B cell (primary cell): ENCODE measurements at regions not wholly inside any gene's neighbourhood (a gene's known extent, or its start where the extent isn't known, plus 50 kb on each side); places are given as distances from the start of the nearest gene placed in this dataset.

ENCODE experiments used
- ATAC-seq: fragments of 200-7000 bp; cut with Tn5 transposase; one replicate; pipeline ENCODE4 v1.10.0; 2021; ENCODE audit warnings: low read depth, mild to moderate bottlenecking, moderate number of reproducible peaks, moderate library complexity
- CTCF ChIA-PET: fragments of 350-600 bp; sonication (Branson Sonifier 250); formaldehyde crosslinking; loops from one replicate; lab custom pipeline; 2021; ENCODE audit warnings: antibody characterized with exemption, inconsistent platforms; lab: Charles Lee
- POLR2A ChIA-PET: fragments of 350-600 bp; sonication (Branson Sonifier 250); formaldehyde crosslinking; loops from one replicate; lab custom pipeline; 2021; ENCODE audit warnings: antibody characterized with exemption; lab: Charles Lee
- DNase-seq: peaks from one replicate; pipeline ENCODE4 v3.0.0; 2013
- H2AFZ ChIP-seq: 2 replicates; pipeline ENCODE4 v1.6.1; 2012; ENCODE audit warnings: mild to moderate bottlenecking, low read depth, low read length; ENCODE audit not compliant: insufficient read depth, poor library complexity, severe bottlenecking
- H3K27ac ChIP-seq, 2 donors: 1 replicate in 1 of 2; 2 replicates in 1 of 2; pipeline ENCODE4 v1.5.1; 2012 to 2013; ENCODE audit warnings: low read length in 2 of 2, mild to moderate bottlenecking in 2 of 2, moderate library complexity in 1 of 2
- H3K27me3 ChIP-seq, 4 experiments: fragments of 200-600 bp in 1 of 4; sonication (generic) in 1 of 4; replicated peaks in 1 of 4; 1 replicate in 2 of 4; 2 replicates in 2 of 4; pipeline versions ENCODE4 v1.6.1 to v1.7.0; 2013 to 2016; ENCODE audit warnings: low read length in 3 of 4, mild to moderate bottlenecking in 2 of 4, mixed read lengths in 1 of 4, moderate library complexity in 1 of 4; ENCODE audit not compliant: insufficient read depth in 4 of 4, control insufficient read depth in 3 of 4; ENCODE audit errors: control extremely low read depth in 1 of 4
- H3K36me3 ChIP-seq, 2 experiments: replicated peaks in 1 of 2; 1 replicate in 1 of 2; 2 replicates in 1 of 2; pipeline versions ENCODE4 v1.6.1 to v1.7.1; 2013; ENCODE audit warnings: low read length in 1 of 2; ENCODE audit not compliant: insufficient read depth in 2 of 2, control insufficient read depth in 1 of 2; ENCODE audit errors: control extremely low read depth in 1 of 2, extremely low read depth in 1 of 2
- H3K4me1 ChIP-seq, 2 donors: fragments of 200-600 bp in 1 of 2; sonication (generic) in 1 of 2; 1 replicate in 1 of 2; 2 replicates in 1 of 2; pipeline versions ENCODE4 v1.5.1 to v1.6.1; 2013 to 2017; ENCODE audit warnings: low read length in 2 of 2; ENCODE audit not compliant: control insufficient read depth in 2 of 2, insufficient read depth in 2 of 2
- H3K4me2 ChIP-seq: replicated peaks from 2 replicates; pipeline ENCODE3; 2012; ENCODE audit warnings: mild to moderate bottlenecking, low read depth, low read length; ENCODE audit not compliant: poor library complexity, severe bottlenecking
- H3K4me3 ChIP-seq, 5 experiments: fragments of 200-600 bp in 1 of 5; sonication (generic) in 1 of 5; 1 replicate in 3 of 5; 2 replicates in 2 of 5; pipeline versions ENCODE4 v1.5.1 to v1.7.0; 2011 to 2016; ENCODE audit warnings: low read length in 4 of 5, mild to moderate bottlenecking in 4 of 5, low read depth in 2 of 5, control low read depth in 1 of 5, moderate library complexity in 1 of 5; ENCODE audit not compliant: insufficient read depth in 1 of 5; ENCODE audit errors: control extremely low read depth in 1 of 5, extremely low read depth in 1 of 5
- H3K79me2 ChIP-seq: fragments of 200-600 bp; sonication (generic); one replicate; pipeline ENCODE4 v1.6.0; 2016; ENCODE audit warnings: low read length; ENCODE audit not compliant: control insufficient read depth, insufficient read depth
- H3K9ac ChIP-seq: fragments of 200-600 bp; sonication (generic); 2 replicates; pipeline ENCODE4 v1.6.1; 2017; ENCODE audit warnings: mild to moderate bottlenecking, low read length, moderate library complexity
- H3K9me3 ChIP-seq, 3 donors: one replicate each; pipeline versions ENCODE4 v1.6.1 to v1.7.1; 2013; ENCODE audit warnings: low read length in 2 of 3; ENCODE audit not compliant: control insufficient read depth in 2 of 3, insufficient read depth in 1 of 3; ENCODE audit errors: control extremely low read depth in 1 of 3
- H4K20me1 ChIP-seq: 2 replicates; pipeline ENCODE4 v1.6.0; 2012; ENCODE audit warnings: mild to moderate bottlenecking, low read length; ENCODE audit not compliant: insufficient read depth, control insufficient read depth, poor library complexity, severe bottlenecking
- H3K27ac Mint-ChIP-seq: one replicate; pipeline ENCODE4 v1.8.0; 2021; ENCODE audit warnings: mixed read lengths
- H3K27me3 Mint-ChIP-seq: one replicate; pipeline ENCODE4 v1.8.0; 2021; ENCODE audit warnings: mixed read lengths
- H3K4me1 Mint-ChIP-seq: one replicate; pipeline ENCODE4 v1.8.0; 2021; ENCODE audit warnings: mixed read lengths
- H3K4me3 Mint-ChIP-seq: one replicate; pipeline ENCODE4 v1.8.0; 2021; ENCODE audit warnings: mixed read lengths
- H3K9me3 Mint-ChIP-seq: one replicate; pipeline ENCODE4 v1.8.0; 2022; ENCODE audit warnings: mixed read lengths; ENCODE audit not compliant: insufficient read depth
- CTCF ChIP-seq: fragments of 200-600 bp; IDR thresholded peaks from one replicate; pipeline ENCODE4 v1.8.0; 2022; ENCODE audit warnings: antibody characterized with exemption, mild to moderate bottlenecking
- EZH2 ChIP-seq: IDR thresholded peaks from 2 replicates; pipeline ENCODE4 v1.6.1; 2012; ENCODE audit warnings: borderline replicate concordance, low read depth, mild to moderate bottlenecking, moderate library complexity, low read length; ENCODE audit not compliant: insufficient read depth, poor library complexity, severe bottlenecking
- WGBS: methylation state at CpG from one replicate; pipeline ENCODE4 v1.1.5; 2013; ENCODE audit warnings: missing lambda C conversion rate; ENCODE audit not compliant: insufficient coverage; 5-methylcytosine and 5-hydroxymethylcytosine counted together
- intact Hi-C: fragments of 100-400 bp; cut with micrococcal nuclease; formaldehyde crosslinking; loops from one replicate; pipeline ENCODE4 v1.10.0; 2022

GRCh38 chr6:11343963-11344723, 111.7 kb upstream of the NEDD9 start:
- Mint-ChIP-seq H3K27me3 (no peaks in the 10 kb centered on the region), H3K9me3 (peaks cover 4% of the 10 kb centered on the region), H3K4me1 (peaks cover 79% of the 10 kb centered on the region), H3K27ac (peak overlapping the region; percentile 64), H3K4me3 (no peak overlapping the region)
- Histone ChIP-seq H3K9ac (no peak overlapping the region), H3K4me3 (no peak overlapping the region), H3K4me2 (no peak overlapping the region), H3K27ac (peak overlapping the region in 1 of 2 donors; percentile 50), H4K20me1 (peaks cover 35% of the 10 kb centered on the region), H3K27me3 (no peaks in the 10 kb centered on the region), H3K4me1 (peaks cover 42 to 58% of the 10 kb centered on the region in 2 donors), H3K9me3 (peaks cover 0 to under 1% (median 0%) of the 10 kb centered on the region in 3 donors), H2AFZ (no peak overlapping the region), H3K36me3 (peaks cover 25% of the 10 kb centered on the region in 2 experiments), H3K79me2 (peaks cover 99% of the 10 kb centered on the region)
- WGBS = 95% methylated on average over 2 of the region's 6 CpGs
- no peak for ATAC-seq
- ChIA-PET POLR2A (no interaction called here), CTCF (interaction anchor here (3.0 kb wide), 1 partner anchor 152 kb away, joined by 11 read pairs; no protein-coding TSS in a partner anchor)
- intact Hi-C loops = no loop called here
- TF ChIP-seq EZH2 (no peak), CTCF (no peak)
- DNase-seq = no peak

DNA sequence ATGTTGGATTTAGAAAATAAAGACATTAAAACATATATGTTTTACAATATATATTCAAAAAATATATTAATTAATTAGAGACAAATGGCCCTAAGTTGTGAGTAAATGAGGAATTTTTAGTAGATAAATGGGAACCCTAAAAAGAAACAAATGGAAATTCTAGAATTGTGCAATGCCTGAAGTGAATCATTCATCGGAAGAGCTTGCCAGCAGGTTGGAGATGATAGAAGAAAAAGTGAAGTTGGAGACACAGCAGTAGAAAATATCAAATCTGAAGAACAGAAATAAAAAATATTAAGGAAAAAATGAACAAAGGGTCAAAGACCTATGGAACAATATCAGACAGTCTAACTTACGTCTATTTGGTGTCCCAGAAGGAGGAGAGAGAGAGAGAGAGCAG, 109.4 kb upstream of the NEDD9 start:
- Histone ChIP-seq H3K4me2 (peak overlapping the region; percentile 39), H3K9me3 (peaks cover 0 to 2% (median 0%) of the 10 kb centered on the region in 3 donors)
- H3K4me3 Mint-ChIP-seq = no peak overlapping the region

More for the DNA sequence above, 109.4 kb upstream of the NEDD9 start:
- ChIA-PET CTCF (interaction anchor here (1.0 kb wide), 1 partner anchor 10 kb away, joined by 3 read pairs; no protein-coding TSS in a partner anchor), POLR2A (no interaction called here)
- intact Hi-C loops = no loop called here
- peaks cover 30% of the 10 kb centered on the region for H4K20me1 ChIP-seq
- no peak overlapping the region for H3K9ac ChIP-seq
- H3K27ac ChIP-seq = peak overlapping the region in 1 of 2 donors; percentile 55
- peaks cover 33 to 48% of the 10 kb centered on the region in 2 donors for H3K4me1 ChIP-seq
- TF ChIP-seq CTCF (no peak), EZH2 (no peak)
- ATAC-seq (no peak), DNase-seq (no peak)
- Mint-ChIP-seq H3K9me3 (peaks cover 4% of the 10 kb centered on the region), H3K4me1 (peaks cover 64% of the 10 kb centered on the region), H3K27ac (no peak overlapping the region), H3K27me3 (no peaks in the 10 kb centered on the region)
- H2AFZ ChIP-seq = no peak overlapping the region
- WGBS = no CpG with 5 or more reads among the region's 2 CpGs
- H3K27me3 ChIP-seq = no peaks in the 10 kb centered on the region
- no peak overlapping the region for H3K4me3 ChIP-seq
- peaks cover 95% of the 10 kb centered on the region for H3K79me2 ChIP-seq
- H3K36me3 ChIP-seq = peaks cover 25 to 30% of the 10 kb centered on the region in 2 experiments
